Activated naive CD4-positive, alpha-beta T cell treated with anti-CD3 and anti-CD28 coated beads, Interleukin-2, amount 50 U/mL, for 72 hours (primary cell): ENCODE measurements at regions not wholly inside any gene's neighbourhood (a gene's known extent, or its start where the extent isn't known, plus 50 kb on each side); places are given as distances from the start of the nearest gene placed in this dataset.

Experiments
- ATAC-seq, 2 donors: fragments of 150-1000 bp; cut with Tn5 transposase; 2 replicates each; pipeline ENCODE4 v1.10.0; 2021; ENCODE audit warnings: mild to moderate bottlenecking in 2 of 2, moderate library complexity in 2 of 2
- DNase-seq, 2 donors: peaks; one replicate each; pipeline ENCODE4 v3.0.0; 2021 to 2022; ENCODE audit warnings: low spot score in 2 of 2
- H3K27ac Mint-ChIP-seq, 2 donors: one replicate each; pipeline ENCODE4 v1.8.0; 2022; ENCODE audit warnings: mild to moderate bottlenecking in 2 of 2, mixed read lengths in 2 of 2
- H3K36me3 Mint-ChIP-seq, 2 donors: one replicate each; pipeline ENCODE4 v1.8.0; 2022; ENCODE audit warnings: mixed read lengths in 2 of 2
- H3K9me3 Mint-ChIP-seq, 2 donors: one replicate each; pipeline ENCODE4 v1.8.0; 2022; ENCODE audit warnings: mixed read lengths in 2 of 2

GRCh38 chr1:218556016-218556415, 210.9 kb downstream of the TGFB2 start:
- H3K9me3 Mint-ChIP-seq: peaks cover 5 to 14% of the 10 kb centered on the region in 2 donors

GRCh38 chr1:218557731-218558130, 212.6 kb downstream of the TGFB2 start:
- DNase-seq: no peak
- ATAC-seq: no peak
- H3K9me3 Mint-ChIP-seq: peaks cover 5 to 14% of the 10 kb centered on the region in 2 donors
- H3K36me3 Mint-ChIP-seq: peaks cover 0 to 6% of the 10 kb centered on the region in 2 donors
- H3K27ac Mint-ChIP-seq: no peak overlapping the region

More at GRCh38 chr1:218556016-218556415, 210.9 kb downstream of the TGFB2 start:
- no peak for DNase-seq
- H3K36me3 Mint-ChIP-seq: peaks cover 0 to 6% of the 10 kb centered on the region in 2 donors
- H3K27ac Mint-ChIP-seq: no peak overlapping the region
- ATAC-seq: no peak

GRCh38 chr1:218558271-218558810, 213.2 kb downstream of the TGFB2 start:
- no peak for DNase-seq
- ATAC-seq: no peak
- peaks cover 0 to 6% of the 10 kb centered on the region in 2 donors for H3K36me3 Mint-ChIP-seq
- no peak overlapping the region for H3K27ac Mint-ChIP-seq
- peaks cover 5 to 13% of the 10 kb centered on the region in 2 donors for H3K9me3 Mint-ChIP-seq

- ATAC-seq (no peak), DNase-seq (no peak)
- no peaks in the 10 kb centered on the region for H3K36me3 Mint-ChIP-seq
- H3K27ac Mint-ChIP-seq: no peak overlapping the region
- H3K9me3 Mint-ChIP-seq: peaks cover 0 to 4% of the 10 kb centered on the region in 2 donors
Observed at GRCh38 chr1:218565377-218565776, 220.2 kb downstream of the TGFB2 start.

- Mint-ChIP-seq H3K27ac (no peak overlapping the region), H3K36me3 (no peaks in the 10 kb centered on the region), H3K9me3 (peaks cover 0 to 7% of the 10 kb centered on the region in 2 donors)
- DNase-seq (no peak), ATAC-seq (no peak)
Observed at GRCh38 chr1:218568962-218569550, 223.9 kb downstream of the TGFB2 start.

GRCh38 chr1:218570456-218570855, 225.3 kb downstream of the TGFB2 start:
- no peak overlapping the region for H3K27ac Mint-ChIP-seq
- H3K9me3 Mint-ChIP-seq: peaks cover 5 to 11% of the 10 kb centered on the region in 2 donors
- H3K36me3 Mint-ChIP-seq: no peaks in the 10 kb centered on the region
- DNase-seq: no peak
- no peak for ATAC-seq

- Mint-ChIP-seq H3K36me3 (no peaks in the 10 kb centered on the region), H3K9me3 (peaks cover 5 to 11% of the 10 kb centered on the region in 2 donors), H3K27ac (no peak overlapping the region)
- ATAC-seq: no peak
- DNase-seq: no peak
Observed at GRCh38 chr1:218571491-218571890, 226.4 kb downstream of the TGFB2 start.

GRCh38 chr1:218572050-218572449, 226.9 kb downstream of the TGFB2 start:
- ATAC-seq: no peak
- Mint-ChIP-seq H3K27ac (no peak overlapping the region), H3K36me3 (no peaks in the 10 kb centered on the region), H3K9me3 (peaks cover 5 to 11% of the 10 kb centered on the region in 2 donors)
- no peak for DNase-seq

GRCh38 chr1:218573925-218574324, 228.8 kb downstream of the TGFB2 start:
- ATAC-seq (no peak), DNase-seq (no peak)
- Mint-ChIP-seq H3K9me3 (peaks cover 5 to 7% of the 10 kb centered on the region in 2 donors), H3K36me3 (no peaks in the 10 kb centered on the region), H3K27ac (no peak overlapping the region)

GRCh38 chr1:218575079-218575478, 229.9 kb downstream of the TGFB2 start:
- no peak for ATAC-seq
- no peak for DNase-seq
- no peak overlapping the region for H3K27ac Mint-ChIP-seq
- H3K36me3 Mint-ChIP-seq: no peaks in the 10 kb centered on the region
- H3K9me3 Mint-ChIP-seq: peaks cover 5 to 7% of the 10 kb centered on the region in 2 donors

- no peak for ATAC-seq
- Mint-ChIP-seq H3K27ac (no peak overlapping the region), H3K36me3 (no peaks in the 10 kb centered on the region), H3K9me3 (peaks cover 5 to 7% of the 10 kb centered on the region in 2 donors)
- no peak for DNase-seq
Observed at GRCh38 chr1:218575856-218576255, 230.7 kb downstream of the TGFB2 start.

- Mint-ChIP-seq H3K9me3 (peaks cover 0 to 12% of the 10 kb centered on the region in 2 donors), H3K27ac (no peak overlapping the region), H3K36me3 (no peaks in the 10 kb centered on the region)
- ATAC-seq (no peak), DNase-seq (no peak)
Observed at GRCh38 chr1:218582646-218583045, 237.5 kb downstream of the TGFB2 start.

- Mint-ChIP-seq H3K9me3 (peaks cover 0 to 18% of the 10 kb centered on the region in 2 donors), H3K36me3 (no peaks in the 10 kb centered on the region), H3K27ac (no peak overlapping the region)
- no peak for ATAC-seq
- DNase-seq: no peak
Observed at GRCh38 chr1:218584418-218585155, 239.5 kb downstream of the TGFB2 start.

- DNase-seq (no peak), ATAC-seq (no peak)
- no peaks in the 10 kb centered on the region for H3K36me3 Mint-ChIP-seq
- no peak overlapping the region for H3K27ac Mint-ChIP-seq
- peaks cover 0 to 18% of the 10 kb centered on the region in 2 donors for H3K9me3 Mint-ChIP-seq
Observed at GRCh38 chr1:218585511-218586184, 240.5 kb downstream of the TGFB2 start.

GRCh38 chr1:218587900-218588299, 242.8 kb downstream of the TGFB2 start:
- DNase-seq (no peak), ATAC-seq (no peak)
- Mint-ChIP-seq H3K9me3 (peaks cover 0 to 18% of the 10 kb centered on the region in 2 donors), H3K36me3 (no peaks in the 10 kb centered on the region), H3K27ac (no peak overlapping the region)

GRCh38 chr1:218588540-218589172, 243.5 kb downstream of the TGFB2 start:
- Mint-ChIP-seq H3K27ac (no peak overlapping the region), H3K36me3 (no peaks in the 10 kb centered on the region), H3K9me3 (peaks cover 0 to 14% of the 10 kb centered on the region in 2 donors)
- no peak for ATAC-seq
- DNase-seq: no peak

GRCh38 chr1:218589487-218589886, 244.4 kb downstream of the TGFB2 start:
- Mint-ChIP-seq H3K27ac (no peak overlapping the region), H3K36me3 (no peaks in the 10 kb centered on the region), H3K9me3 (peaks cover 0 to 11% of the 10 kb centered on the region in 2 donors)
- ATAC-seq: no peak
- DNase-seq: no peak
